ENCODE measurements at regions not wholly inside any gene's neighbourhood (a gene's known extent, or its start where the extent isn't known, plus 50 kb on each side); places are given as distances from the start of the nearest gene placed in this dataset.

DNA sequence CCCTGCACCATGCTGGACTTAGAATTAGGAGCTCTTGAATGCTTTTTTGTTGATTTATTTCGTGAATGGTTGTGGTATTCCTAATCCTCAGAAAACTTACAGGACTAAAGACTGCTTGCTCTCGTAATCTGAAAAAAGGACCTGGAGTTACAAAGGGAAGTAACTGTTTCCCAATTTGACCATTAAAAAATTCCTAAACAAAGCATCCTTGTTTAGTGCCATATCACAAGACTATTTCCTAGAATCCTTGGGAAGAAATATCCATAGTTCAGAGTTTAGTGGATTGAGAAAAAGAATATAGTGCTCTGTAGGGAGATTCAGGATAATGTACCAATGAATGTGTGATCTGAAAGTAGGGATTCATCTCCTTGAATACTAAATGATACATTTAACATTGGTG, 186.8 kb downstream of the NDFIP2 start:
- no peak overlapping the region for H2AFZ ChIP-seq (ENCODE audit: control insufficient read depth, low read depth, low read length)
- FAIRE-seq (no peak), DNase-seq (ENCODE audit: low read depth, low spot score) (no peak), ATAC-seq (no peak)
- TF ChIP-seq ASH2L (IDR thresholded peaks at IDR 0.05; ENCODE audit: borderline replicate concordance, low read depth) (no peak), RB1 (IDR thresholded peaks at IDR 0.05; ENCODE audit: borderline replicate concordance) (no peak), NFYB (IDR thresholded peaks at IDR 0.05; ENCODE audit: insufficient read depth, low read depth, low read length) (no peak), BACH1 (IDR thresholded peaks at IDR 0.05; ENCODE audit: borderline replicate concordance) (no peak), TARDBP (IDR thresholded peaks at IDR 0.05; ENCODE audit: borderline replicate concordance) (no peak), YBX1 (IDR thresholded peaks at IDR 0.05) (no peak), JUND (IDR thresholded peaks at IDR 0.05; ENCODE audit: low read depth, low read length) (no peak), CBX5 (IDR thresholded peaks at IDR 0.05; ENCODE audit: low read depth) (no peak), CHD1 (IDR thresholded peaks at IDR 0.05; ENCODE audit: low read depth, low read length) (no peak), POU2F2 (IDR thresholded peaks at IDR 0.05; ENCODE audit: borderline replicate concordance, low read depth, low read length) (no peak), RBBP5 (conservative IDR thresholded peaks at IDR 0.05) (no peak), KAT2A (conservative IDR thresholded peaks at IDR 0.05; ENCODE audit: control insufficient read depth, low read depth, low read length) (no peak), ZBED1 (IDR thresholded peaks at IDR 0.05; ENCODE audit: borderline replicate concordance) (no peak), CHD2 (IDR thresholded peaks at IDR 0.05; ENCODE audit: borderline replicate concordance, low read depth, low read length) (no peak), RFX5 (IDR thresholded peaks at IDR 0.05; ENCODE audit: low read depth, low read length) (no peak)
- TF ChIP-seq, protein P1, sequence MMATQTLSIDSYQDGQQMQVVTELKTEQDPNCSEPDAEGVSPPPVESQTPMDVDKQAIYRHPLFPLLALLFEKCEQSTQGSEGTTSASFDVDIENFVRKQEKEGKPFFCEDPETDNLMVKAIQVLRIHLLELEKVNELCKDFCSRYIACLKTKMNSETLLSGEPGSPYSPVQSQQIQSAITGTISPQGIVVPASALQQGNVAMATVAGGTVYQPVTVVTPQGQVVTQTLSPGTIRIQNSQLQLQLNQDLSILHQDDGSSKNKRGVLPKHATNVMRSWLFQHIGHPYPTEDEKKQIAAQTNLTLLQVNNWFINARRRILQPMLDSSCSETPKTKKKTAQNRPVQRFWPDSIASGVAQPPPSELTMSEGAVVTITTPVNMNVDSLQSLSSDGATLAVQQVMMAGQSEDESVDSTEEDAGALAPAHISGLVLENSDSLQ (IDR thresholded peaks at IDR 0.05) = no peak
- TF ChIP-seq, protein P2, sequence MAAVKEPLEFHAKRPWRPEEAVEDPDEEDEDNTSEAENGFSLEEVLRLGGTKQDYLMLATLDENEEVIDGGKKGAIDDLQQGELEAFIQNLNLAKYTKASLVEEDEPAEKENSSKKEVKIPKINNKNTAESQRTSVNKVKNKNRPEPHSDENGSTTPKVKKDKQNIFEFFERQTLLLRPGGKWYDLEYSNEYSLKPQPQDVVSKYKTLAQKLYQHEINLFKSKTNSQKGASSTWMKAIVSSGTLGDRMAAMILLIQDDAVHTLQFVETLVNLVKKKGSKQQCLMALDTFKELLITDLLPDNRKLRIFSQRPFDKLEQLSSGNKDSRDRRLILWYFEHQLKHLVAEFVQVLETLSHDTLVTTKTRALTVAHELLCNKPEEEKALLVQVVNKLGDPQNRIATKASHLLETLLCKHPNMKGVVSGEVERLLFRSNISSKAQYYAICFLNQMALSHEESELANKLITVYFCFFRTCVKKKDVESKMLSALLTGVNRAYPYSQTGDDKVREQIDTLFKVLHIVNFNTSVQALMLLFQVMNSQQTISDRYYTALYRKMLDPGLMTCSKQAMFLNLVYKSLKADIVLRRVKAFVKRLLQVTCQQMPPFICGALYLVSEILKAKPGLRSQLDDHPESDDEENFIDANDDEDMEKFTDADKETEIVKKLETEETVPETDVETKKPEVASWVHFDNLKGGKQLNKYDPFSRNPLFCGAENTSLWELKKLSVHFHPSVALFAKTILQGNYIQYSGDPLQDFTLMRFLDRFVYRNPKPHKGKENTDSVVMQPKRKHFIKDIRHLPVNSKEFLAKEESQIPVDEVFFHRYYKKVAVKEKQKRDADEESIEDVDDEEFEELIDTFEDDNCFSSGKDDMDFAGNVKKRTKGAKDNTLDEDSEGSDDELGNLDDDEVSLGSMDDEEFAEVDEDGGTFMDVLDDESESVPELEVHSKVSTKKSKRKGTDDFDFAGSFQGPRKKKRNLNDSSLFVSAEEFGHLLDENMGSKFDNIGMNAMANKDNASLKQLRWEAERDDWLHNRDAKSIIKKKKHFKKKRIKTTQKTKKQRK (IDR thresholded peaks at IDR 0.05; ENCODE audit: low read depth, low read length) = no peak
- TF ChIP-seq, protein P3, sequence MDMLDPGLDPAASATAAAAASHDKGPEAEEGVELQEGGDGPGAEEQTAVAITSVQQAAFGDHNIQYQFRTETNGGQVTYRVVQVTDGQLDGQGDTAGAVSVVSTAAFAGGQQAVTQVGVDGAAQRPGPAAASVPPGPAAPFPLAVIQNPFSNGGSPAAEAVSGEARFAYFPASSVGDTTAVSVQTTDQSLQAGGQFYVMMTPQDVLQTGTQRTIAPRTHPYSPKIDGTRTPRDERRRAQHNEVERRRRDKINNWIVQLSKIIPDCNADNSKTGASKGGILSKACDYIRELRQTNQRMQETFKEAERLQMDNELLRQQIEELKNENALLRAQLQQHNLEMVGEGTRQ (IDR thresholded peaks at IDR 0.05; ENCODE audit: borderline replicate concordance, low read depth, low read length) = no peak
- TF ChIP-seq, protein P4, sequence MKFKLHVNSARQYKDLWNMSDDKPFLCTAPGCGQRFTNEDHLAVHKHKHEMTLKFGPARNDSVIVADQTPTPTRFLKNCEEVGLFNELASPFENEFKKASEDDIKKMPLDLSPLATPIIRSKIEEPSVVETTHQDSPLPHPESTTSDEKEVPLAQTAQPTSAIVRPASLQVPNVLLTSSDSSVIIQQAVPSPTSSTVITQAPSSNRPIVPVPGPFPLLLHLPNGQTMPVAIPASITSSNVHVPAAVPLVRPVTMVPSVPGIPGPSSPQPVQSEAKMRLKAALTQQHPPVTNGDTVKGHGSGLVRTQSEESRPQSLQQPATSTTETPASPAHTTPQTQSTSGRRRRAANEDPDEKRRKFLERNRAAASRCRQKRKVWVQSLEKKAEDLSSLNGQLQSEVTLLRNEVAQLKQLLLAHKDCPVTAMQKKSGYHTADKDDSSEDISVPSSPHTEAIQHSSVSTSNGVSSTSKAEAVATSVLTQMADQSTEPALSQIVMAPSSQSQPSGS (IDR thresholded peaks at IDR 0.05; ENCODE audit: low read length) = no peak
- in situ Hi-C loops (cut with MboI) (no loop called here), intact Hi-C loops (cut with micrococcal nuclease; ENCODE audit: unreplicated experiment) (no loop called here)
- no peaks in the 10 kb centered on the region for H3K36me3 ChIP-seq (ENCODE audit: control insufficient read depth in 2 of 2, insufficient read depth in 2 of 2, low read length in 1 of 2)
- ChIA-PET POLR2A (interaction anchor here (1.7 kb wide), 1 partner anchor 24 kb away, joined by 5 read pairs; no protein-coding TSS in a partner anchor), CTCF (interaction anchor here (1.0 to 6.0 kb wide), 5 partner anchors 11 to 320 kb away, joined by 3 to 44 read pairs (median 4); no protein-coding TSS in a partner anchor), SMC1A (ENCODE audit: uncharacterized antibody, unreplicated experiment) (interaction anchor here (0.8 to 3.6 kb wide), 6 partner anchors 9 to 36 kb away, joined by 3 to 16 read pairs (median 10); no protein-coding TSS in a partner anchor), RAD21 (ENCODE audit: unreplicated experiment) (interaction anchor here (1.0 to 2.8 kb wide), 3 partner anchors 11 to 126 kb away, joined by 3 to 11 read pairs (median 3); no protein-coding TSS in a partner anchor)
- no peaks in the 10 kb centered on the region for H3K9me3 ChIP-seq (replicated peaks; ENCODE audit: control insufficient read depth, insufficient read depth, low read length)
- no peak overlapping the region for H3K9ac ChIP-seq (ENCODE audit: control insufficient read depth, insufficient read depth, low read length)
- no TSS peak for BruUV-seq (replicated peaks)
- H3K4me1 ChIP-seq (ENCODE audit: control insufficient read depth, insufficient read depth, low read length) = no peaks in the 10 kb centered on the region
- WGBS (ENCODE audit: insufficient coverage, insufficient replicate concordance, low lambda C conversion rate, missing lambda C conversion rate) = 3% methylated on average over 2 of the region's 2 CpGs
- H4K20me1 ChIP-seq (ENCODE audit: control insufficient read depth, insufficient read depth) = no peaks in the 10 kb centered on the region
- no peak overlapping the region for H3K27ac ChIP-seq (ENCODE audit: control insufficient read depth, insufficient read depth)
- H3K79me2 ChIP-seq (ENCODE audit: control insufficient read depth, insufficient read depth, low read length) = no peaks in the 10 kb centered on the region
- H3K4me3 ChIP-seq = no peak overlapping the region
- H3K4me2 ChIP-seq (ENCODE audit: control insufficient read depth, insufficient read depth) = no peak overlapping the region
- no peaks in the 10 kb centered on the region for H3K27me3 ChIP-seq (replicated peaks in 1 of 2; ENCODE audit: control insufficient read depth in 2 of 2, insufficient read depth in 2 of 2, low read length in 1 of 2)

Measured in GM12878 (cell line).